ENCODE measurements at regions not wholly inside any gene's neighbourhood (a gene's known extent, or its start where the extent isn't known, plus 50 kb on each side); places are given as distances from the start of the nearest gene placed in this dataset.

GRCh38 chr6:119466226-119466625 lies 116.7 kb upstream of the MAN1A1 start:
- no peak for DNase-seq

DNA sequence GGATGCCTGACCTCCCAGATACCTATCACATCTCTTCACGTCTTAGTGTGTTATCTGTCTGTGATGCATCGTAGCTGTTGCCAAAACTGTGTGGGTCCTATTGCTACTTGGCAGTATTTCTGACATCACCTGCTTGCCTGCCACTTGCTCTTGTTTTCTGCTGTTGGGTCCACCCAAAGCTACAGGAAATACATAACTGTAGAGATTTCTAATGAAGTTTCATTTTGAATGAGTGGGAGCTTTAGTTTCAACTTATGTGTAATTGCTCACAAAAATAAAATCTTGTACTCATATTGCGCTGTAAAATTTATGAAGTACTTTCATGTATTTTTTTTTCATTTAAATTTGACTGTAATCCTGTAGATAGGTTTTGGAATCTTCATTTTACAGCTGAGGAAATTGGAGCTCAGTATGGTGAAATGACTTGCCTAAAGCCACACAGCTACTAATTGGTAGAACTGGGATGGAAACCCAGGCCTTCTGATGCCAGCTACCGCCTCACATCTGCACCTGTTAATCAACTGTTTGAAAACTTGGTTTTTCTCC lies 113.6 kb upstream of the MAN1A1 start:
- peak in 1 of 2 donors; percentile 31 for DNase-seq

GRCh38 chr6:119461187-119461586 lies 111.6 kb upstream of the MAN1A1 start:
- no peak for DNase-seq

DNA sequence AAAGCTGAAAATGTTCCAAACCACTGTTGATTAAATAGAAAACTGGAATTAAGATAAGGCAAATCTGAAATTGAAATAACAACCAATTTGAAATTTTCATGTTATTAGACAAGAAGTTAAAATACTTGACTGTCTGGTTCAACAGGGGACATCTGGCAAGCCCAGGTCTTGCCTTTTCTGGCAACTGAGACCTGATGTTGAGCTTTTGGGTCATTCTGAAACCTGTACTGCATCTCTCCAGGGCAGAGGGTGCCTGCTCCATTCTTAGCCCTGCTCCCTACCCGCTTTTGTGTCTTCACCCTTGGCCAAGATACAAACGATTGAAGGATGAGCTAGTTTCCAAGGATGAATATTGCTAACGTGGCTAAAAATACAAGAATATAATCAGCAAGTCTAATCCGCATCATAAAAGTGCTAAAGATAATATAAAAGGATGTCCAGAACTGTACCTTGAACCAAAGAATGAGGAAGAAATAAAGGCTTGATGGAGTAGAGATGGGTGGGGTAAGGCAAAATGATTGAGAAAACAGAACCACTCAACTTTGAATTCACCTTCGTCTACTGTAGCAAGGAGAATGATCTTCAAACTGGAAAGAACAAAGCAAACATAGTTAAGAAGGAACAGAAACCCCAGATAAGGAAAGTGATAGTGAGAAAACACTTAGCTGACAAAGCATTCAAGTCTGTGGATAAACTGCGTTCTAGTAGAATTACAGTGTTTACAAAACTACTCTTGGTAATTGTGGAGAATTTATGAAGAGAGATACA lies 109.8 kb upstream of the MAN1A1 start:
- DNase-seq = no peak

DNA sequence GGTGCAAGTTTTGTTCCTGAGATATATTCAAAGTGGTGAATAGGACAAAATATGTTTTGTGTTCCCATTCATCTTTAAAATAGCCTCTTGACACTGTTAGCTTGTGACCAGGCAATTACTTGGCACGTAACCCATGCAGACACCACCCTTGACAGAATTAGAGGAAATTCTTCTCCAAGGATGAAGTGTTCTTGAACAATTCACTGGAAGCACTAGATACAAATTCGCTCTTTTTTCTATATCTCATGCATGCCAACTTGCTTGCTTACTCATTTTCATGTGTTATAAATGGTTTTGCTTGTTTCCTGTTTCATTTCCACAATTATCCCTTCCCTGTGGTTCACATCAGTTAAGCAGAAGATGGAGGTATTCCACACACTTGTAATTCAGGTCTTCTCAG lies 105.2 kb upstream of the MAN1A1 start:
- no peak for DNase-seq

DNA sequence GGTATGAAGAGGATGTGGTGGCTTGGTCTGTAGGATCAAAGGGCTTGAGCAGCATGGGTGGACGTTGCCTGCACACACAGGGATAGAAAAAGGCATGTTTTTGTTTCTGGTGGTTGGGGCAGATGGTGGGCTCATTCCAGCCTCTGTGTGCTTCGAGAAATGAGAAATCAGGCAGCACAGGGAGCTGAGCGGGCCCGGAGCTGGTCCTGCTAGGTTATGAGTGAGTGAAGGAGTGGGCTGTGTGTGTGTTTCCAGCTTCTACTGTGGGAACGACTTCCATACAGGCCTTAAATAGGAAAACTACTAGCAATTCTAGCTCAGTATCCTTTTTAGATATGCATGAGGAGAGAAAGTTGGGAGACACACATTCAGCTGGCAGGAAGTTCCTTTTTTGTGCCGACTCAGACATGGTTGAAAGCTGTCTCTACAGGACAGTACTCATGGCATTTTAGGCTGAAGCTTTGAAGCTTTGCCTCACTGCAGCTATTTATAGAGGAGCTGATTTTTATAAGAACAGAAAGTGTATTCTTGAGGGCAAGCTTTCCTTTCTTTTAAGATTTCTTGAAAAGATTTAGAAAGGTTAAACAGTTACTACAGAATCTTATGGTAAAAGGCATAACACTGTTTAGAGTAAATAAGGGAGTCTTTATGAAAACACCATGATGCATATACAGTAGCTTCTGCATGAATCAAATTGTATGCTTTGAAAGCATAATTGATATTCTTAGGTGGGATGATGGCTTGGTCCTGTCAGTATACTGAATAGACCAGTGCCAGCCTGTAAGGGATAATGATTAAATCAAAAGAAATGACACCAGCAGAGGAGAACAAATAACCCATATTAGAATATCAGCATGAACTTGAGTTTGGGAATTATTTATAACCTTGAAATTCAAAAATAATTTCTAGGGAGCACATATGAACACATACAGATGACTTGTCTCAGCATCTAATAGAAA lies 104.0 kb upstream of the MAN1A1 start:
- DNase-seq = no peak

- no peak for DNase-seq
Observed at GRCh38 chr6:119449331-119450156, 100.0 kb upstream of the MAN1A1 start.

- DNase-seq = no peak
Observed at GRCh38 chr6:119447921-119448320, 98.4 kb upstream of the MAN1A1 start.

DNA sequence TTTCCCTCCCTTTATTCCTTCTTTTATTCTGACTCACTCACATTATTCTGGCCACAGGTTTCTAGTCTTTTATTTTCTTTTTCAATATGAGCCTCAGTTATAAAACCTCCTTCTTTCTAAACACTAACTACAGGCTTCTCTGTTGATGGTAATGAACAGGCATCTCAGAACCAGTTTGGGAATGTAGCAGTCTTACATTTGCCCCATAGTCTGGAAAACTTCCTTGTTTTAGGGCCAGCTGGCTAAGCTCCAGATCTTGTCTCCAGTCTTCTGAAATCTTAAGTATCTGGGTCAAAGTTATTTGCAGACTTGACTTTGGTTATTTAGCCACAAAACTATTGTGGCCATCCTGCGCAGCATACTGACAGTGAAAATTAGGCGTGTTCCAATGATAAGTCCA lies 97.0 kb upstream of the MAN1A1 start:
- no peak for DNase-seq

GRCh38 chr6:119446115-119446554 lies 96.6 kb upstream of the MAN1A1 start:
- no peak for DNase-seq

DNA sequence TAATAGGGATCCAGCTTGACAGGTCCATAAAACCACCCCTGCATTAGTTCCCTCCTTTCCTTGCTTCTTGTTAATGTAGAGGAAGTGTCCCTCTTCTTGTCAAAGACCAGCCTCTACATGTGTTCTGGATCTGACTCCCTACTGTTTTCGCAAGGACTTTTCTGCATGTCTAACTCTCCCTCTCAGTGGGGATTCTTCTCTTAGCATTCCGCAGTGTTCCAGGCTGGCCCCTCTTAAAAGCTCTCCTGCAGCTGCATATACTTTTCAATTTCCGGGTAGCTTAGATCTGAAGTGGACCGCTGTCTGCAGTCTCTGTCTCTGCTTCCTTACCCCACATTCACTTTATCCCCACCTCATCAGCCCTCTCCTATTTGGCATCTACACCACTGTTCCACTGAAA lies 96.1 kb upstream of the MAN1A1 start:
- no peak for DNase-seq

DNA sequence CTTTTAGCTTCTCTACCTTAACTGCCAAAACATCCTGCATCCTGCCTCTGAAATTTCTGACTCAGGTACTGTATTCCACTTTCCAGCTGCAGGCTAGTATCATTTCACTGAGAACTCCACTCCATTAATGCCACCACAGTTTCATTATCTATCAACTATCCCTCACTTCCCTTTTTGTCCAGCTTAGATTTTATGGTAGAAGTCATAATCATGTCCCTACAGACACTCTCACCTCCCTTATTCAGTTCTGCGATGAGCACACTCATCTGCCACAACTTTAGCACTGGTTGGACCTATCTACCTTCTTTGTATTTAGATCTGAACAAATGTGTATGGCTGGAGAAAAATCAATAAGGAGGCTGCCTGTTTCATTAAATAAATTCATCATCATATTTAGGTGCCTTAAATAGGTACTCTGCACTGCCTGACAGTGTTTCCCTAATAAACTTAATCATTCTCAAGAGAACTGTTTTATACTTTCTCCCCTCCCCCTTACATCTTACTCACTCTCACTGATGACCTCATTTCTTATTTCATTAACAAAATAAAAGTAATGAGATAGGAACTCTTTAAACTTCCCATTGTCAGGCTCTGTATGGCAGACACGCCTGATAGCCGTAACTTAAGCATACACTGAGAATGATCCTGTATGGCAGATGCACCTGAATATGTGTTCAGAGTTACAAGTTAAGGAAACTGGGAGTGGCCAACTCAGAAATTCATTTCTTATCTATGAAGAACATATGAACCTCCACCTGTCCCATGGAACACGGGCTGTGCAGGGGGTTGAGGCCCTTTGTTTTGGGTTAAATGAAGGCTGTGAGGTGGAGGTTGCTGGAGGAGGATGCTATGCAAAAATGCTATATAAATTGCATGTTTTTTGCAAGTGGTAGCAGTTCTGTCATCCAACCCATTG lies 95.3 kb upstream of the MAN1A1 start:
- no peak for DNase-seq

DNA sequence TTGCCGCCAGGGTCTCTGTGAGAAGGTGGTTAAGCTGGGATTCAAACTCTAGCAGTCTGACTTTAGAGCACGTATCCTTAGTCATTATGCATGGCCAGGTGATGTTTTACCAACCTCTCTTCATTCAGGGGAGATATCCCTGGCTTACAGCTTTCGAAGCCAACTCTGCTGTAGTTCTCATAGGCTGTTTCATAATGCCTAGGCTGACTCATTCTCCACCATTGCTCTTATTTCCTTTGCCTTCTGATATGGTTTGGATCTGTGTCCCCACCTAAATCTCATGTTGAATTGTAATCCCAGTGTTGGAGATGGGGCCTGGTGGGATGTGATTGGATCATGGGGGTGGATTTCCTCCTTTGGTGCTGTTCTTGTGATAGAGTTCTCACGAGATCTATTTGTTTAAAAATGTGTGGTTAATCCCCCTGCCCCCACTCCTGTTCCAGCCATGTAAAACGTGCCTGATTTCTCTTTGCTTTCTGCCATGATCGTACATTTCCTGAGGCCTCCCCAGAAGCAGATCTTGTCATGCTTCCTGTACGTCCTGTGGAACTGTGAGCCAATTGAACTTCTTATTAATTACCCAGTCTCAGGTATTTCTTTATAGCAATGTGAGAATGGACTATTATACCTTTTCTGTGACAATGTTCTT lies 94.6 kb upstream of the MAN1A1 start:
- DNase-seq = no peak

DNA sequence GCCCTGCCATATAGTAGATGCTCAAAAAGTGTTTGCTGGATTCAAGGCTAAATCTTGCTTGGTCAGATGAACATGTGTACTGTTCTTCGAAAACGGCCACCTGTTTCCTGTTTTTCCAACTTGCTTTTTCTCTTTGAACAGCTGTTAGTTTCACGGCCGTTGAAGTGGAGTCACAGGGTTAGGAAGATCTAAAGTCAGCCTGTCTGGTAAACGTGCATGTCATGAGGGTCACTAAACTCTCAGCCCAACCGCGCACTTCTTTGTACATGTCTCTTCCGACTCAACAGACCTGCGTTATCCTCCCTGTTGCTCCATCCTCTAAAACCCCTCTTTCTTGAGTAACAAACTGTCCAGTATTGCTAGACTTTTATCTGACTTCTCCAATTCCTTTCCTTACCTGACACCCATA lies 93.2 kb upstream of the MAN1A1 start:
- peak in 1 of 2 donors; percentile 11 for DNase-seq

DNA sequence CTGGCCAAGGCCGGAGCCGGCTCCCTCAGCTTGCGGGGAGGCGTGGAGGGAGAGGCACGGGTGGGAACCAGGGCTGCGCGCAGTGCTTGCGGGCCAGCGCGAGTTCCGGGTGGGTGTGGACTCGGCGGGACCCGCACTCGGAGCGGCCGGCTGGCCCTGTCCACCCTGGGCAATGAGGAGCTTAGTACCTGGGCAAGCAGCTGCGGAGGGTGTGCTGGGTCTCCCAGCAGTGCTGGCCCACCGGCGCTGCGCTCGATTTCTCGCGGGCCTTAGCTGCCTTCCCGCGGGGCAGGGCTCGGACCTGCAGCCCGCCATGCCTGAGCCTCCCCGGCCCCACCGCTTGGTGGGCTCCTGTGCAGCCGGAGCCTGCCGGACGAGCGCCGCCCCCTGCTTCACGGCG lies 91.4 kb upstream of the MAN1A1 start:
- no peak for DNase-seq

DNA sequence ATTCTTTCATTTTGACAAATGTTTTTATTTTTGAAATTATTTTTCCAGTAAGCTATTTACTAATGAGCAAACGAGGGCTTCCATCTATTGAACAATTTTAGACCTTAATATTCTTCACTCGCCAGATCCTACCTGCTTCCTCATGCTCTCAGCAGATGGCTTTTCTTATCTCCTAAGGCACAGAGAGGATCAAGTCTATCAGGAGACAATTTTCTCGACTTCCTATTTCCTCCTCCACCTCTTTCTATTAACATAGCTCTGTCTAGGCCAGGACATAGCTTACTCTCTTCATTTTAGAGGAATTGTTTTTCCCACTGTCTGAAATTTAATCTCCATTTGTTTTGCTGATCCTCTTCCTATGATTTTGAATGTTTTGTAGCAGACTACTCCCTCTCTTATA lies 87.0 kb upstream of the MAN1A1 start:
- no peak for DNase-seq

DNA sequence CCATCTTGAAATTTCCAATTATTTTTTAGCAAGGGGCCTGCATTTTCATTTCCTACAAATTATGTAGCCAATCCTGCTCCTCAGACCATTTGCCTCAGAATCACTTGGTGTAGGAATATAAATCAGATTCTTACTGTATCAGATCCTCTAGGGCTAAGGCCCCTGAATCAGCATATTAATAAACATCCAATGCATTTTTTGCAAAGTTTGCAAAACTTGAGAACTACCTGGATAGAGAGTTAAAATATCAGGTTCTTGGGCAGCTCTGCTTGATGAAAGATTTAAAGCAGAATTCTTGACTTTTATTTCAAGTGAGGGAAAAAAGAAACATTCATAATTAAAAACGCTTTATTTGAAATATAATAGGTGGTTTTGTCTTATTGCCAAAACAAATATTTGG lies 82.2 kb upstream of the MAN1A1 start:
- DNase-seq = no peak

- DNase-seq = no peak
Observed at GRCh38 chr6:119430805-119431204, 81.2 kb upstream of the MAN1A1 start.

- DNase-seq = no peak
Observed at GRCh38 chr6:119428633-119429032, 79.1 kb upstream of the MAN1A1 start.

DNA sequence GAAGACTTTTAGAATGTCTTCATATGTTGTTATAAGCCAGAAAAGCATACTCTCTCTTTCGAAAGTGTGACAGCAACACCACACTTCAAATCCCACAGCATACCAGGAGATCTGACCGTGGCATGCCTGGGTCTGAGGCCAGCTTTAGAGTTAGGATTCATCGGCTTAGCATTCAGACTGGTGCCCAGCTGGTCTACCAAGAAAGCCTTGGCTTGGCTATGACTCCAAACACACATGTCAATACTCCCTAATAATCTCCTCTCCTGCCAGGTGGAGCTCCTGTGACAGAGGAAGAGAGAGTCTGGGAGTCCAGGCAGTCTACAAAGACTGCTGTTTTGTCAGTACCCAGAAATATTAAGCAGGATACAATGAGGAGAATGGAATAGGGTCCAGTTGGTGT lies 77.1 kb upstream of the MAN1A1 start:
- no peak for DNase-seq

DNA sequence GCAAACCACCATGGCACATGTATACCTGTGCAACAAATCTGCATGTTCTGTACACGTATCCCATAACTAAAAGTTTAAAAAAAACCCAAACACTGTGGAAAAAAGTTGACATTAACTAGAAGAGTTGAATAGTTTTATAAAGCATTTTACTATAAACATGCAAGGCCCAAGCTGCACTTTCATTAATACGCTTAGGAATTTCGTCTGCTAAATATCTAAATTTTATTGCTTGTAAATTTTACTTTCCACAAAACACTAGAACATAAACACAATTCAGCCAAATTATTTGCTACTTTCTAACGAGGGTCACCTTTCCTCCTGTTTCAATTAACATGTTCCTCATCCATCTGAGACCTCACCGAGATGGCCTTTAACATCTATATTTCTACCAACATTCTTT lies 74.4 kb upstream of the MAN1A1 start:
- DNase-seq = no peak
